ENCODE measurements at regions not wholly inside any gene's neighbourhood (a gene's known extent, or its start where the extent isn't known, plus 50 kb on each side); places are given as distances from the start of the nearest gene placed in this dataset.

DNA sequence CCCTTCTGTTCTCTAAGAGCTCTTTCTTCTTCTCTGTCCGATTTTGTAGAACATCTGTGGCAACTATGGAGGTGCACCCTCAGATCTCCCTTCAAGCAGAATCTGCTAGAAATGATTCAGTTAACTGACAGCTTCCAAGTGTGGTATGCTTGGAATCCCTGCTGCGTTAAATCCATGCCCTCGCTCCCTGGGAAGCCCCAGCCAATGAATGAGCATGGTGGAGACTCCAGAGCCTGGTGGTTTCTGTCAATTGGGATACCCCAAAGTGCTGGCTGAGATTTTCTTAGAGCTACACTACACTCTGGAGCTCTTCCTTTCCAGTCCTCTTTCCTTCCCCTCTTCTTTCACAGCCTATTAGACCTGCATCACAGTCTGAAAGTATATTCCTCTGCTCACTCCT is 116.3 kb upstream of the C1orf21 start:
- no peak for TF ChIP-seq CHD4 (IDR thresholded peaks at IDR 0.05; ENCODE audit: borderline replicate concordance)
- TF ChIP-seq RCOR1 (IDR thresholded peaks at IDR 0.05; ENCODE audit: low read depth, low read length) = no peak
- TF ChIP-seq, protein P1, sequence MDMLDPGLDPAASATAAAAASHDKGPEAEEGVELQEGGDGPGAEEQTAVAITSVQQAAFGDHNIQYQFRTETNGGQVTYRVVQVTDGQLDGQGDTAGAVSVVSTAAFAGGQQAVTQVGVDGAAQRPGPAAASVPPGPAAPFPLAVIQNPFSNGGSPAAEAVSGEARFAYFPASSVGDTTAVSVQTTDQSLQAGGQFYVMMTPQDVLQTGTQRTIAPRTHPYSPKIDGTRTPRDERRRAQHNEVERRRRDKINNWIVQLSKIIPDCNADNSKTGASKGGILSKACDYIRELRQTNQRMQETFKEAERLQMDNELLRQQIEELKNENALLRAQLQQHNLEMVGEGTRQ (IDR thresholded peaks at IDR 0.05) = no peak
- TF ChIP-seq CBX8 (IDR thresholded peaks at IDR 0.05) = no peak
- no peak for TF ChIP-seq JUNB (IDR thresholded peaks at IDR 0.05)
- TF ChIP-seq GATA3 (IDR thresholded peaks at IDR 0.05; ENCODE audit: borderline replicate concordance) = no peak
- TF ChIP-seq HEYL (CRISPR knock-in tag; IDR thresholded peaks at IDR 0.05) = no peak
- Histone ChIP-seq H3K4me1 (no peaks in the 10 kb centered on the region; the same call in 2 of the 3 replicates), H3K4me2 (no peak overlapping the region), H3K4me3 (no peak overlapping the region), H3K27ac (no peak overlapping the region), H3K9me3 (0 out of 3 replicates have a peak, but pooled peaks cover 7% of the 10 kb centered on the region)
- ChIA-PET POLR2A (no interaction called here), CTCF (interaction anchor here (1.2 to 1.3 kb wide), 2 partner anchors 9 to 394 kb away, joined by 3 read pairs; no protein-coding TSS in a partner anchor)
- DNase-seq (ENCODE audit: low read depth in 1 of 2, low spot score in 1 of 2) (no peak), ATAC-seq (no peak), FAIRE-seq (no peak)
- WGBS (ENCODE audit: missing lambda C conversion rate) = 19% methylated on average over 3 of the region's 3 CpGs

DNA sequence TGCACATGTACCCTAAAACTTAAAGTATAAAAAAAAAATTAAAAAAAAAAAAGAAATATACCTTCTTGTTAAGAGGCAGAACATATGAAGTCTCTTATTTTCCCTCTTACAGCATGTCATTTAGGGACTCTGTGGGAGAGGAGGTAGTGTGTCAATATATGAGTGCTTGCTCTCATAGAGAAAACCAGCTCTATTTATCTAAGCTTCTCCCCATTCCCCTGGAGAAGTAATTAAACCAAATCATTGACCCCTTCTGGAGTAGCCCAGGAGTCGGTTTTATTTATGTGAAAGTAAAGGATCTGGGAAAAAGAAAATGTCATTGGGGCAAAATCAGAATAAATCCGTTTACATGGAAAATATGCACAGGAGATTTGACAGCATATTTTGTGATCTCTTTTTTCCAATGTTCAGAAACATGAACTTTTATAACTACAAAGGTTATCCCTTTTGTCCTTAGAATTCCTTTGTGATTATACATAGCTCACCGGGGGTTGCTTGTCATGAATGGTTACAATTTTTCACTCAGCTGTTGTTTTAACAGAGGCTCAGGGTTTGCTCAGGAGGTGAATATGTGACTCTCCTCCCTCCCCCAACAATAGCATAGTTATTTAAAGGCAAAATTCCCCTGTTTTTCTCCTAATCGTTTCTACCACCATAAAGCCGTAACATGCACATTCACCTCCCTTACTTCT is 114.5 kb upstream of the C1orf21 start:
- Histone ChIP-seq H3K4me2 (no peak overlapping the region; the same call in 2 of the 3 replicates), H3K27ac (no peak overlapping the region), H3K9me3 (0 out of 3 replicates have a peak, but pooled peaks cover 7% of the 10 kb centered on the region), H3K4me1 (no peaks in the 10 kb centered on the region; the same call in 2 of the 3 replicates), H3K4me3 (no peak overlapping the region)
- ChIA-PET POLR2A (no interaction called here), CTCF (no interaction called here)
- FAIRE-seq (no peak), ATAC-seq (no peak), DNase-seq (ENCODE audit: low read depth in 1 of 2, low spot score in 1 of 2) (no peak)
- WGBS (ENCODE audit: missing lambda C conversion rate) = 23% methylated on average over 5 of the region's 5 CpGs
- no peak for TF ChIP-seq FOSB (CRISPR knock-in tag; IDR thresholded peaks at IDR 0.05)
- no peak for TF ChIP-seq SREBF2 (IDR thresholded peaks at IDR 0.05)
- TF ChIP-seq TFCP2L1 (CRISPR knock-in tag; IDR thresholded peaks at IDR 0.05) = no peak
- no peak for TF ChIP-seq NR3C1 (IDR thresholded peaks at IDR 0.05)
- TF ChIP-seq, protein P2, sequence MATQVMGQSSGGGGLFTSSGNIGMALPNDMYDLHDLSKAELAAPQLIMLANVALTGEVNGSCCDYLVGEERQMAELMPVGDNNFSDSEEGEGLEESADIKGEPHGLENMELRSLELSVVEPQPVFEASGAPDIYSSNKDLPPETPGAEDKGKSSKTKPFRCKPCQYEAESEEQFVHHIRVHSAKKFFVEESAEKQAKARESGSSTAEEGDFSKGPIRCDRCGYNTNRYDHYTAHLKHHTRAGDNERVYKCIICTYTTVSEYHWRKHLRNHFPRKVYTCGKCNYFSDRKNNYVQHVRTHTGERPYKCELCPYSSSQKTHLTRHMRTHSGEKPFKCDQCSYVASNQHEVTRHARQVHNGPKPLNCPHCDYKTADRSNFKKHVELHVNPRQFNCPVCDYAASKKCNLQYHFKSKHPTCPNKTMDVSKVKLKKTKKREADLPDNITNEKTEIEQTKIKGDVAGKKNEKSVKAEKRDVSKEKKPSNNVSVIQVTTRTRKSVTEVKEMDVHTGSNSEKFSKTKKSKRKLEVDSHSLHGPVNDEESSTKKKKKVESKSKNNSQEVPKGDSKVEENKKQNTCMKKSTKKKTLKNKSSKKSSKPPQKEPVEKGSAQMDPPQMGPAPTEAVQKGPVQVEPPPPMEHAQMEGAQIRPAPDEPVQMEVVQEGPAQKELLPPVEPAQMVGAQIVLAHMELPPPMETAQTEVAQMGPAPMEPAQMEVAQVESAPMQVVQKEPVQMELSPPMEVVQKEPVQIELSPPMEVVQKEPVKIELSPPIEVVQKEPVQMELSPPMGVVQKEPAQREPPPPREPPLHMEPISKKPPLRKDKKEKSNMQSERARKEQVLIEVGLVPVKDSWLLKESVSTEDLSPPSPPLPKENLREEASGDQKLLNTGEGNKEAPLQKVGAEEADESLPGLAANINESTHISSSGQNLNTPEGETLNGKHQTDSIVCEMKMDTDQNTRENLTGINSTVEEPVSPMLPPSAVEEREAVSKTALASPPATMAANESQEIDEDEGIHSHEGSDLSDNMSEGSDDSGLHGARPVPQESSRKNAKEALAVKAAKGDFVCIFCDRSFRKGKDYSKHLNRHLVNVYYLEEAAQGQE (IDR thresholded peaks at IDR 0.05) = no peak
- TF ChIP-seq SMC3 (IDR thresholded peaks at IDR 0.05) = no peak
- TF ChIP-seq HOXB13 (CRISPR knock-in tag; IDR thresholded peaks at IDR 0.05; ENCODE audit: low read depth) = no peak
- TF ChIP-seq EHF (CRISPR knock-in tag; IDR thresholded peaks at IDR 0.05) = no peak
- TF ChIP-seq MAZ (IDR thresholded peaks at IDR 0.05; ENCODE audit: borderline replicate concordance, low read depth, low read length) = no peak
- TF ChIP-seq, protein P1 (IDR thresholded peaks at IDR 0.05) = no peak
- no peak for TF ChIP-seq KDM5A (IDR thresholded peaks at IDR 0.05)
- TF ChIP-seq POLR2A (IDR thresholded peaks at IDR 0.05; ENCODE audit: low read length) = no peak
- no peak for TF ChIP-seq BHLHE40 (IDR thresholded peaks at IDR 0.05; ENCODE audit: low read depth, low read length)
- TF ChIP-seq ZNF302 (CRISPR knock-in tag; IDR thresholded peaks at IDR 0.05) = no peak

Measured in A549 (cell line).